NCI-H510A (cell line): ENCODE measurements at regions not wholly inside any gene's neighbourhood (a gene's known extent, or its start where the extent isn't known, plus 50 kb on each side); places are given as distances from the start of the nearest gene placed in this dataset.
A peak's percentile ranks its signal among the peaks of the same experiment; 100 is the strongest.

Experiments used
- DNase-seq: peaks from one replicate; lab custom pipeline; 2025; lab: John Stamatoyannopoulos, UW

- no peak for DNase-seq
Observed at GRCh38 chr12:126591533-126591932, 1526.3 kb downstream of the AACS start.

- no peak for DNase-seq
Observed at GRCh38 chr12:126601184-126602170, 1536.2 kb downstream of the AACS start.

- DNase-seq = no peak
Observed at GRCh38 chr12:126602612-126603011, 1537.4 kb downstream of the AACS start.

- DNase-seq = no peak
Observed at GRCh38 chr12:126607157-126607556, 1541.9 kb downstream of the AACS start.

- no peak for DNase-seq
Observed at GRCh38 chr12:126607867-126608266, 1542.6 kb downstream of the AACS start.

GRCh38 chr12:126608607-126609175, 1543.5 kb downstream of the AACS start:
- DNase-seq = no peak

GRCh38 chr12:126616441-126616840, 1551.2 kb downstream of the AACS start:
- DNase-seq = no peak

GRCh38 chr12:126617312-126617711, 1552.1 kb downstream of the AACS start:
- no peak for DNase-seq

- DNase-seq = no peak
Observed at GRCh38 chr12:126627596-126627995, 1562.4 kb downstream of the AACS start.

- DNase-seq = no peak
Observed at GRCh38 chr12:126636821-126637220, 1571.6 kb downstream of the AACS start.

GRCh38 chr12:126644236-126645020, 1579.2 kb downstream of the AACS start:
- no peak for DNase-seq

- peak; percentile 3 for DNase-seq
Observed at GRCh38 chr12:126648074-126648473, 1582.8 kb downstream of the AACS start.

GRCh38 chr12:126651133-126651532, 1585.9 kb downstream of the AACS start:
- DNase-seq = peak; percentile 18

- DNase-seq = peak; percentile 21
Observed at GRCh38 chr12:126663304-126664094, 1598.3 kb downstream of the AACS start.

GRCh38 chr12:126667339-126667738, 1599.6 kb upstream of the TMEM132C start:
- no peak for DNase-seq

- peak; percentile 16 for DNase-seq
Observed at GRCh38 chr12:126668538-126668937, 1598.4 kb upstream of the TMEM132C start.

GRCh38 chr12:126668961-126669360, 1598.0 kb upstream of the TMEM132C start:
- no peak for DNase-seq

- peak; percentile 74 for DNase-seq
Observed at GRCh38 chr12:126676434-126676833, 1590.5 kb upstream of the TMEM132C start.

GRCh38 chr12:126681676-126682075, 1585.3 kb upstream of the TMEM132C start:
- no peak for DNase-seq

GRCh38 chr12:126684703-126685102, 1582.3 kb upstream of the TMEM132C start:
- no peak for DNase-seq

GRCh38 chr12:126685636-126686035, 1581.3 kb upstream of the TMEM132C start:
- DNase-seq = no peak

- no peak for DNase-seq
Observed at GRCh38 chr12:126688556-126688955, 1578.4 kb upstream of the TMEM132C start.
